Loucy (cell line): ENCODE measurements at regions not wholly inside any gene's neighbourhood (a gene's known extent, or its start where the extent isn't known, plus 50 kb on each side); places are given as distances from the start of the nearest gene placed in this dataset.

Source experiments
- H2AFZ ChIP-seq: fragments of 200-600 bp; sonication (generic); 2 replicates; pipeline ENCODE4 v1.6.0; 2016; ENCODE audit warnings: antibody characterized with exemption, mild to moderate bottlenecking, low read length, moderate library complexity
- H3F3A ChIP-seq: fragments of 200-600 bp; 2 replicates; pipeline ENCODE4 v1.6.0; 2016; ENCODE audit warnings: antibody characterized with exemption, low read depth, mild to moderate bottlenecking
- H3K27me3 ChIP-seq: fragments of 200-600 bp; sonication (generic); 2 replicates; pipeline ENCODE4 v1.6.1; 2014; ENCODE audit warnings: low read length, mild to moderate bottlenecking; ENCODE audit not compliant: insufficient read depth, poor library complexity, severe bottlenecking
- H3K36me3 ChIP-seq: fragments of 200-600 bp; sonication (generic); 2 replicates; pipeline ENCODE4 v1.6.1; 2016; ENCODE audit warnings: low read length; ENCODE audit not compliant: insufficient read depth
- H3K4me1 ChIP-seq: fragments of 200-600 bp; sonication (generic); 2 replicates; pipeline ENCODE4 v1.5.1; 2014; ENCODE audit warnings: low read length, mild to moderate bottlenecking; ENCODE audit not compliant: insufficient read depth, poor library complexity, severe bottlenecking
- H3K4me2 ChIP-seq: fragments of 200-600 bp; sonication (generic); 2 replicates; pipeline ENCODE4 v1.6.0; 2014; ENCODE audit warnings: antibody characterized with exemption, low read length, low read depth, mild to moderate bottlenecking; ENCODE audit not compliant: poor library complexity, severe bottlenecking
- H3K4me3 ChIP-seq: fragments of 200-600 bp; sonication (generic); 2 replicates; pipeline ENCODE4 v1.5.1; 2014; ENCODE audit warnings: low read length, mild to moderate bottlenecking, mixed read lengths; ENCODE audit not compliant: poor library complexity, severe bottlenecking
- H3K79me2 ChIP-seq: fragments of 200-600 bp; sonication (generic); 2 replicates; pipeline ENCODE4 v1.6.1; 2014; ENCODE audit warnings: low read length; ENCODE audit not compliant: insufficient read depth
- H3K9ac ChIP-seq: fragments of 200-600 bp; sonication (generic); 2 replicates; pipeline ENCODE4 v1.6.0; 2014; ENCODE audit warnings: mild to moderate bottlenecking, low read depth, low read length, moderate library complexity; ENCODE audit not compliant: poor library complexity, severe bottlenecking
- H3K9me2 ChIP-seq: fragments of 200-600 bp; sonication (generic); replicated peaks from 2 replicates; pipeline ENCODE4 v1.6.1; 2016; ENCODE audit warnings: low read depth, low read length, mixed read lengths
- H3K9me3 ChIP-seq: fragments of 200-600 bp; sonication (generic); 2 replicates; pipeline ENCODE4 v1.6.1; 2014; ENCODE audit warnings: mild to moderate bottlenecking, antibody characterized with exemption, low read length, low read depth; ENCODE audit not compliant: insufficient read depth
- H4K20me1 ChIP-seq: fragments of 200-600 bp; sonication (generic); 2 replicates; pipeline ENCODE4 v1.6.0; 2014; ENCODE audit warnings: antibody characterized with exemption, low read length, mild to moderate bottlenecking; ENCODE audit not compliant: insufficient read depth, poor library complexity, severe bottlenecking
- CTCF ChIP-seq: fragments of 200-600 bp; sonication (generic); conservative IDR thresholded peaks from 2 replicates; pipeline ENCODE4 v1.5.1; 2014; ENCODE audit warnings: mild to moderate bottlenecking, antibody characterized with exemption, low read length
- EZH2phosphoT487 ChIP-seq: fragments of 200-600 bp; IDR thresholded peaks from 2 replicates; pipeline ENCODE4 v1.6.1; 2018; ENCODE audit warnings: antibody characterized with exemption, mild to moderate bottlenecking, moderate library complexity, borderline replicate concordance

- no peaks in the 10 kb centered on the region for H3K36me3 ChIP-seq
- H3K79me2 ChIP-seq: no peaks in the 10 kb centered on the region
- H4K20me1 ChIP-seq: no peaks in the 10 kb centered on the region
- H3K27me3 ChIP-seq: no peaks in the 10 kb centered on the region
- H3K4me2 ChIP-seq: no peak overlapping the region
- H3K4me1 ChIP-seq: no peaks in the 10 kb centered on the region
- no peaks in the 10 kb centered on the region for H3K9me2 ChIP-seq
- no peaks in the 10 kb centered on the region for H3F3A ChIP-seq
- no peaks in the 10 kb centered on the region for H3K9me3 ChIP-seq
- H3K4me3 ChIP-seq: no peak overlapping the region
- H3K9ac ChIP-seq: no peak overlapping the region
- TF ChIP-seq CTCF (no peak), EZH2phosphoT487 (no peak)
- H2AFZ ChIP-seq: no peak overlapping the region
These were observed 423.5 kb downstream of the MEI4 start for GRCh38 chr6:78076371-78076770.

GRCh38 chr6:78089531-78089930 is 436.7 kb downstream of the MEI4 start:
- TF ChIP-seq CTCF (no peak), EZH2phosphoT487 (no peak)
- no peaks in the 10 kb centered on the region for H3K9me3 ChIP-seq
- H4K20me1 ChIP-seq: no peaks in the 10 kb centered on the region
- no peaks in the 10 kb centered on the region for H3K9me2 ChIP-seq
- H3K36me3 ChIP-seq: no peaks in the 10 kb centered on the region
- no peaks in the 10 kb centered on the region for H3K4me1 ChIP-seq
- H3K4me3 ChIP-seq: no peak overlapping the region
- no peaks in the 10 kb centered on the region for H3K79me2 ChIP-seq
- no peaks in the 10 kb centered on the region for H3K27me3 ChIP-seq
- no peak overlapping the region for H2AFZ ChIP-seq
- no peak overlapping the region for H3K4me2 ChIP-seq
- no peaks in the 10 kb centered on the region for H3F3A ChIP-seq
- H3K9ac ChIP-seq: no peak overlapping the region

GRCh38 chr6:78093906-78094305 is 441.1 kb downstream of the MEI4 start:
- H3K9me3 ChIP-seq: no peaks in the 10 kb centered on the region
- TF ChIP-seq CTCF (no peak), EZH2phosphoT487 (no peak)
- H2AFZ ChIP-seq: no peak overlapping the region
- no peaks in the 10 kb centered on the region for H3K4me1 ChIP-seq
- no peak overlapping the region for H3K9ac ChIP-seq
- H3K79me2 ChIP-seq: no peaks in the 10 kb centered on the region
- no peak overlapping the region for H3K4me3 ChIP-seq
- no peaks in the 10 kb centered on the region for H3K27me3 ChIP-seq
- no peaks in the 10 kb centered on the region for H3F3A ChIP-seq
- no peaks in the 10 kb centered on the region for H4K20me1 ChIP-seq
- H3K36me3 ChIP-seq: no peaks in the 10 kb centered on the region
- H3K4me2 ChIP-seq: no peak overlapping the region
- no peaks in the 10 kb centered on the region for H3K9me2 ChIP-seq
